Activated CD8-positive, alpha-beta memory T cell treated with anti-CD3 and anti-CD28 coated beads for 24 hours (primary cell): ENCODE measurements at regions not wholly inside any gene's neighbourhood (a gene's known extent, or its start where the extent isn't known, plus 50 kb on each side); places are given as distances from the start of the nearest gene placed in this dataset.

Experiments used
- DNase-seq: peaks from one replicate; pipeline ENCODE4 v3.0.0-alpha.2; 2020

- DNase-seq = no peak
Measured at GRCh38 chr19:28927456-28927855, 285.5 kb downstream of the UQCRFS1 start.

DNA sequence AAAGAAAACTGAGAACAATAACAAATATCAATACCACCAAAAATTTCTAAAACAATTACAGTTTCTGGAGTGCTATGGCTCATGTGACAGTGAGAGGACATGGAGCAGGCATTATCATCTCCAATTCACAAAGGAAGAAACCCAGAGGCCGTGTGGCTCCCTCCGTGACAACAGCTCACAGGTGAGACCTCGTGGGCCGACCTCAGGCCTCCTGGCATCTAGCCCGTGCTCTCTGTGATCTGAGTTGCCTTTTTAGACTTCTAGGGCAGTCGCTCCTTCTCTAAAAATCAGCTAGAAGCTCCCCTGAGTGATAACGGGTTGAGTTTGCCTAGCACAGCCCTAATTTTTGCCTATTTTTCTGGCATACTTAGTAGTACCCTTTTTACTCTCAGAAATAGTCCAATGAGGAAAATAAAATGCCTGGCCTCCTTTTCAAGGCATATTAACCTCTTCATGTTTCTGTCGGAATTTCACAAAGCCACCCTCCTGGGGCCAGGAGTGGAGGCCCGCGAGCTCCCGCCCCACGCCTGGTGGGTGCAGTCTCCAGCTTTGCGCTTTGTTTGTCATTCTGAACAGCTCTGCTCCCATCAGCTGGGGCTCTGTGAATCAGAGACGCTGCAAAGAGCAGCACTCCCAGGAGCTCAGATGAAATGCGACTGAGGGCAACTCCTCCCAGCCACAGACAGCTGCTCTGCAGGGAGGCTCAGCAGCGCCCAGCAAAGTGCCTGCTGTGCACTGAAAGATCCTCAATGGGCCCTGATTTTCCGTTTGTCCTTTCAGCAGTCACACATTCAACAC lies 292.5 kb downstream of the UQCRFS1 start:
- DNase-seq = no peak

- no peak for DNase-seq
Measured at GRCh38 chr19:28917621-28918020, 295.3 kb downstream of the UQCRFS1 start.

GRCh38 chr19:28915737-28916460 lies 297.1 kb downstream of the UQCRFS1 start:
- DNase-seq = no peak

DNA sequence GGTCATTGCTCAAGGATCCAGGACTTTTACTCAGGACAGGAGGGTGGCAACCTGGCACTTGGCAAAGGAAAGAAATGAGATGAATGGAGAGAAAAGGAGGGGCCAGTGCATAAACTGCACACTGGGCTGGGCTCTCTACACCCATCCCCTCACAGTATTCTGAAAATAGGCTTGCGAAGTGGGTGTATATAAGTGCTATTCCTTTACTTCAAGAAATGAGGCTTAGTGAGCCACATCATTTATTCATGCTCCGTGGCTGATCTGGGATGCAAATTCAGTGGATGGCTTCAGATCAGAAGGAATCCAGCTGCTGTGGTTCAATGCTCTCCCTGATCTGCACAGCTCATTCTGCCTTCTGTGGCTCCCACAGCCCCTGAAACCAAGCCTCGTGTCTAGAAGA lies 297.7 kb downstream of the UQCRFS1 start:
- no peak for DNase-seq

DNA sequence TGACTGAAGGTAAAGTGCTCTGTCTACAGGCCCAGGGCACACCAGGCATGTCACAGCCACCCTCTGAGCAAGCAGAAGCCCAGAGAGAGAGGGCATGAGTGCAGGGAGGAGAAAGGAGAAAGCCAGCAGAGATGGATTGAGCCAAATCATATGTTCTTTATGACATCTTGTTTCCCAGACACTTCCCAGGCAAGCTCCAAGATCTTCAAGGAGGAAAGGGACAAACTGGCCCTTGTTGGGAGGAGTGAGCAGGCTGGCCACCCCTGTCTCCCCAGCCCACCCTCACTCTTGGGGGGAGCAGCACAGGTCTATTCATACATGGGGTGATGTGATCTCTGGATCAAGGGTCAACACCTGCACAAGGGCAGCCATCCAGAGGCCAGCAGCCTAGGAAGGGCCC lies 298.8 kb downstream of the UQCRFS1 start:
- DNase-seq = no peak

- DNase-seq = no peak
Measured at GRCh38 chr19:28913626-28914025, 299.3 kb downstream of the UQCRFS1 start.

GRCh38 chr19:28908941-28909340 lies 304.0 kb downstream of the UQCRFS1 start:
- no peak for DNase-seq

GRCh38 chr19:28907534-28907933 lies 305.4 kb downstream of the UQCRFS1 start:
- no peak for DNase-seq

GRCh38 chr19:28905996-28906395 lies 307.0 kb downstream of the UQCRFS1 start:
- DNase-seq = no peak

GRCh38 chr19:28899703-28900102 lies 313.2 kb downstream of the UQCRFS1 start:
- DNase-seq = no peak

DNA sequence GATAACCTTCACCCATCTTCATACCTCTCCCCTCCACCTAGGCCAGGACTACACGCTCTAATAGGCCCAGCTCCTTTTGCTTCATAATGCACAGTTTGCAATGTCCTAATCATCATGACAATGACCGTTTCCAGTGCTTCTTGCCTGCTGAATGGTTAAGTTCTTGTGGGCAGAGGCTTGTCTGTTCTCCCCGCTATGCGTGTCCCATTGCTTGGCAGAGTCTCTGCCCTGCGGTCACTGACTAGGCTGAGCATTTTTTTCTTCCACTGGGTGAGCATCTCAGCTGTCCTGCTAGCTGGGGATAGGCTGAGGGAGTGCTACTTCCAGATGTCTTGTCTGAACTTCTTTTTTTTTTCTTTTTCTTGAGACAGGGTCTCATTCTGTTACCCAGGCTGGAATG lies 314.7 kb downstream of the UQCRFS1 start:
- no peak for DNase-seq

DNA sequence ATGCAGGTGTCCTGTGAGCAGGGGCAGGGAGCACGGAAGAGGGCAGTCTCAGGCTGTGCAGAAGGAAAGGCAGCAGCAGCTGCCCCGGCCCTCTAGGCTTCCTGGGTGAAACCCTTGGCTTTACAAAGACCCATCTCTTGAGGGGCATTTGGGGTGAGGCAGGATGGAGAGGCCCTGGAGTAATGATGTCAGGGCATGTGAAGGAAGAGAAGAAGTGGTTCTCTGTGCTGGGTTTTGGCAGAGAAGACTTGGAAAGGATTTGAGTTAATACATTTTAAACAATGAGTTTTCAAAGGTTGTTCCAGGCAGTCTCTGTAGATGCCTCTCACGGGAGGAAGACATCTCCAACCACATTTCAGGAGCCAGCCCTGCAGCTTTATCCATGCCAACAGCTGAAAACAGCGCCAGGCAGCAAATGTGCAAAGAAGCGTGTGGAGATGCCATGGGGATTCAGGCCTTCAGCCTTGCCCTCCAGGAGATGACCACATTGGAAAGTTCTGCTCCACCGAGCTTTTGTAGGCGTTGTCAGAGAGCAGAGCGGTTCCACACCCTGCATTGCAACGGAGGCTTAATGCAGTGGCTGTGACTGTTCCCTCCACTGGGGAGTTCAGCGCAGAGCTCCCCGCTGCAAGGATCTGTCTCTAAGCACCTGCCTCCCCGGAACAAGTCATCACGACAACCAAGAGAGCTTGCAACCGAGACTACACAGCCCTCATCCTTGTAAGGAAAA lies 322.8 kb downstream of the UQCRFS1 start:
- DNase-seq = no peak

DNA sequence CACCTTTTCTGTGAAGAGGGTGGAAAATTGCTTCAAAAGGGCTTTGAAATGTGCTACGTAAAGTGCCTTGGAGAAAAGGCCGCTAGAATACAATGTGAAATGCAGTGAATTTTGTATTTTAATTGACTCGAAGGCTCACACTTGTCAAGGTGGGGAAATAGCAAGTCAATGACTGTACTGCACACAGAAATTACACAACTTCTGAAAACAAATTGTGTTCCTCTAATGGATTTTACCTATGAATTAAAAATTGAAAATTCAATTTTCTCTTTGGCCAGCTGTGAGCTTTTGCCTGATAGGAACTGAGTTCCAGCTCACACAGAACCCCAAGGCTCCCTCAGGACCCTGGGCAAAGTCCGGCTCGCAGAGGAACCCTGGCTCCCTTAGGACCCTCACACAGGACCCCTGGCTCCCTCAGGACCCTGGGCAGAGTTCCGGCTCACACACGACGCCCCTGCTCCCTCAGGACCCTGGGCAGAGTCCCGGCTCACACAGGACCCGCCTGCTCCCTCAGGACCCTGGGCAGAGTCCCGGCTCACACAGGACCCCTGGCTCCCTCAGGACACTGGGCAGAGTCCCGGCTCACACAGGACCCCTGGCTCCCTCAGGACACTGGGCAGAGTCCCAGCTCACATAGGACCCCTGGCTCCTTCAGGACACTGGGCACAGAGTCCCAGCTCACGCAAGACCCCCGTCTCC lies 324.9 kb downstream of the UQCRFS1 start:
- no peak for DNase-seq

DNA sequence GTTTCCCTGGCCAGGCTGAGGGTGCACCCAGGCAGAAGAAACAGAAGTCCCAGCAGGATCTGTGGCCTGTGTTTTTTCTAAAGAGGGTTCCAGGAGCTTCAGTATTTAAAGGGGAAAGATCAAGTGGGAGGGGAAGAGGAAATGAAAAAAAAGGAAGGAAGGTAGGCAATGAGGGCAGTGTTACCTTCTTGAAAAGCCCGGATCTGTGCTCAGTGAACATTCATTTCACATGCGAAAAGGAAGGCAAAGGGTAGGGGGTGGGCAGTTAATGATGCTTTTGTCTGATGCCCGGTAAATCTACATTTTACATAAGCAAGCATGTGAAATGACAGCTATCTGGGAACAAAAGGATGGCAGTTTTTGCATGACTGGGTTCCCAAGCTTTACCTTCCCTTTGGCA lies 326.2 kb downstream of the UQCRFS1 start:
- no peak for DNase-seq

- DNase-seq = no peak
Measured at GRCh38 chr19:28885965-28886364, 327.0 kb downstream of the UQCRFS1 start.

DNA sequence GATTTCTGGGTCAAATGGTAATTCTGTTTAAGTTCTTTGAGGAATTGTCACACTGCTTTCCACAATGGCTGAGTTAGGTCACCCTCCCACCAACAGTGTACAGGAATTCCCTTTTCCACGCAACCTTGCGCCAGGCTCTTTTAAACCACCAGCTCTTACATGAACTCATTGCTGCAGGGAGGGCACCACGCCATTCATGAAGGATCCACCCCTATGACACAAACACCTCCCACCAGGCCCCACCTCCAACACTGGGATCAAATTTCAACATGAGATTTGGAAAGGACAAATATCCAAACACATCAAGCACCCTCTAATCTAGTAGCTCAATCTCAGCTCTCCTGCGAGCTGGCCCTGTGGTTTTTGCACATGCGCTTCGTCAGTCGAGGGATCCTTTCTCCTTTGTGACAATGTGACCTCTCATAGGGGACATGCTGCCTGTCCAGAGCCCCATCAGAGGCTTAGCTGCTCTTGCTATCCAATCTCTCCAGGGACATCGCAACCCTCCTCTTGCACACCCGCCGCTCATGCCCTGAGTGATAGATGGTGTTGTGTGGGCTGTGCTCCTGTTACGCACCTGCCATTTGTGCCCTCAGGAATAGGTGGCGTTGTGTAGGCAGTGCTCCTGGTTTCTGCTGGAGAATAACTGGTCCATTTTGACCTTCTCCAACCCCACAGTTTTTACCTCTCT lies 328.0 kb downstream of the UQCRFS1 start:
- no peak for DNase-seq

- DNase-seq = no peak
Measured at GRCh38 chr19:28883241-28883693, 329.7 kb downstream of the UQCRFS1 start.

DNA sequence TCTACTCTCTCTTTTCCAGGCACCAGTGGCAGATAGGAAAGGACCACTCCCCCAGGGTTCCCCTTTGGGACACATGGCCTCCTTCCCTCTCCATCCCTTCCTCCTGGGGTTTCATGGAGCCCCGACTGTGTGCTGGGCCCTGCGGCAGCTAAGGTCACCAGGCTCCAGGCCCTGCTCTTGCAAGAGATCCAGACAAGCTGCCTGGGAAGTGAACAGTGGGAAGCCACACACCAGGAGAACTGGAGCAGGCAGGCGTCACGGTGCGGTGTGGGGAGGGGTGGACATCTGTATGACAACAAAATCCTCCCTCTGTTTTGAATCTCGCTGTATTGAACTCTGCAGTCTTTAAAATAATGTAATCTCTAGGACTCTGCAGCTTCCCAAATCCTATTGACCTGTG lies 330.1 kb downstream of the UQCRFS1 start:
- DNase-seq = no peak

- DNase-seq = no peak
Measured at GRCh38 chr19:28881616-28882015, 331.3 kb downstream of the UQCRFS1 start.

GRCh38 chr19:28880735-28881401 lies 332.1 kb downstream of the UQCRFS1 start:
- DNase-seq = no peak
